T-helper 2 cell treated with Interferon-gamma antibody and Interleukin-4, amounts not matched to agents 5 μg/mL and 100 μg/mL, for 36 hours (primary cell): ENCODE measurements at regions not wholly inside any gene's neighbourhood (a gene's known extent, or its start where the extent isn't known, plus 50 kb on each side); places are given as distances from the start of the nearest gene placed in this dataset.

Experiments used
- DNase-seq: peaks from one replicate; pipeline ENCODE4 v3.0.0; 2021; ENCODE audit warnings: low spot score
- H3K27ac Mint-ChIP-seq: one replicate; pipeline ENCODE4 v1.8.0; 2021; ENCODE audit warnings: mild to moderate bottlenecking, mixed read lengths
- H3K27me3 Mint-ChIP-seq: one replicate; pipeline ENCODE4 v1.8.0; 2021; ENCODE audit warnings: low read depth, mixed read lengths
- H3K36me3 Mint-ChIP-seq: one replicate; pipeline ENCODE4 v1.8.0; 2021; ENCODE audit warnings: low read depth, mixed read lengths
- H3K4me1 Mint-ChIP-seq: one replicate; pipeline ENCODE4 v1.8.0; 2021; ENCODE audit warnings: low read depth, mixed read lengths
- H3K4me3 Mint-ChIP-seq: one replicate; pipeline ENCODE4 v1.8.0; 2022; ENCODE audit warnings: mild to moderate bottlenecking, moderate library complexity, mixed read lengths
- H3K9me3 Mint-ChIP-seq: one replicate; pipeline ENCODE4 v1.8.0; 2021; ENCODE audit warnings: mixed read lengths

DNA sequence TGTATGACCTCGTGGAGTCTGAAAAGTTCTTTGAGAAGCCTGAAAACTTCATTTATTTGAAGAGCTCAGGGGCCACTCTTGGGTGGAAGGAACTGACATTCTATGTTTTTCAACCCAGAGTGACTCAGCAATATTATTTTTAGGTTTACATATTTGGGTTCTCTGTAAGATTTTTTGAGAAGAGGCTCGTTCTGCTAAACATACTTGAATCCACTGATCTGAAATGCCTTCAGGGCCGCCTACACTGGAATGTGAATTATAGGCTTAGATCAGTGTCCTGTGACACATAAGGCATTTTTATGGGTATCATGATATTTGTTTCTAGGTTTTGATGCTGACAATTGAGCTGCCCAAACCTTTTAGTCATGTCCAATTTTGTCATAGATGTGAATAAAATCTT, 86.2 kb downstream of the PSAT1 start:
- Mint-ChIP-seq H3K4me3 (no peak overlapping the region), H3K27ac (no peak overlapping the region), H3K4me1 (peaks cover 2% of the 10 kb centered on the region), H3K36me3 (no peaks in the 10 kb centered on the region), H3K27me3 (peaks cover 9% of the 10 kb centered on the region), H3K9me3 (no peaks in the 10 kb centered on the region)
- no peak for DNase-seq

DNA sequence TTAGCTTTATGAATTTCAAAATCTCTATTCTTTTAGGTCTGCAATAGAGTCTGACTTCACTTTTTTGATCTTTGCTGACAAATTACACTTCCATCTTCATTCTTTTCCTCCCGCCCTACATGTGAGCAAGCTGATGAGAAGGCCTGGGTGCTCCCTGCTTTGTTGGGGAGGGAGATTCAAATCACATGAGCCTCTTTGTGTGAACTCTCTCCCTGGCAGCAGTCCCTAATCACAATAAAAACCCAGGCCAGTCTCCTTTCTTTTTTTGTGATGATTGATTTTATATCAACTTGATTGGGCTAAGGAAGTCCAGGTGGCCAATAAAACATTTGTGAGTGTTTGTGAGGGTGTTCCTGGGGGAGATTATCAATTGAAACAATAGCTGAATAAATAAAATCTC, 89.4 kb downstream of the PSAT1 start:
- Mint-ChIP-seq H3K4me1 (peaks cover 2% of the 10 kb centered on the region), H3K27ac (no peak overlapping the region), H3K36me3 (no peaks in the 10 kb centered on the region), H3K4me3 (no peak overlapping the region), H3K27me3 (peaks cover under 1% of the 10 kb centered on the region), H3K9me3 (no peaks in the 10 kb centered on the region)
- no peak for DNase-seq

DNA sequence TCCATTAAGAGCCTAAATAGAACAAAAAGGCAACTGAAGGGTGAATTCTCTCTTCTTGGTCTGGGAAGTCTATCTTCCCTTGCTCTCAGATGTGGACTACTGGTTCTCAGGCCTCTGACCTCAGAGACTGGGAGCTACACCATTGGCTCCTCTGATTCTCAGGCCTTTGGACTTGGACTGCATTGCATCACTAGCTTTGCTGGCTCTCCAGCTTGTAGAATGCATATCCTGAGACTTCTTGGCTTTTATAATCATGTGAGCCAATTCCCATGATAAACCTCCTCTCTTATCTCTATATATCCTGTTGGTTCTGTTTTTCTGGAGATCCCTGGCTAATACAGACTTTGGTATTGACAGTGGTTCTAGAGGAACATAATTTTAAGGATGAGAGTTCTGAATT, 89.8 kb downstream of the PSAT1 start:
- peaks cover 2% of the 10 kb centered on the region for H3K4me1 Mint-ChIP-seq
- no peaks in the 10 kb centered on the region for H3K9me3 Mint-ChIP-seq
- H3K27me3 Mint-ChIP-seq = no peaks in the 10 kb centered on the region
- H3K36me3 Mint-ChIP-seq = no peaks in the 10 kb centered on the region
- H3K27ac Mint-ChIP-seq = no peak overlapping the region
- no peak overlapping the region for H3K4me3 Mint-ChIP-seq
- no peak for DNase-seq

DNA sequence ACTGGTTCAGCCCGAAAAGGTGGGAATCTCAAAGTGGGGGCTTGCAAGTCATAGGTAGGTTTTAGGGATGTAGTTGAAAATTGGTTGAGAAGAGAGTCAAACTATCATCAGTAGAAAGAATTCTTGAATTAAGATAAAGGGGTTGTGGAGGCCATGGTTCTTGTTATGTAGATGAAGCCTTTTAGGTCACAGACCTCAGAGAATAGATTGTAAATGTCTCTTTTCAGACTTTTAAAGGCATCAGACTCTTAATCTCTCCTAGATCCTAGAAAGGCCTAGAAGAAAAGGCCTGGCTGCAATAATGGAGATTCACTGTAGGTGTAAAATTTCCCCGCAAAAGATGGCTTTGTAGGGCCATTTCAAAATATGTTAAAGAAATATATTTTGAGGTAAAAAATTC, 96.4 kb downstream of the PSAT1 start:
- Mint-ChIP-seq H3K27ac (no peak overlapping the region), H3K4me3 (no peak overlapping the region), H3K9me3 (peaks cover 6% of the 10 kb centered on the region), H3K27me3 (peaks cover 5% of the 10 kb centered on the region), H3K4me1 (no peaks in the 10 kb centered on the region), H3K36me3 (no peaks in the 10 kb centered on the region)
- no peak for DNase-seq

DNA sequence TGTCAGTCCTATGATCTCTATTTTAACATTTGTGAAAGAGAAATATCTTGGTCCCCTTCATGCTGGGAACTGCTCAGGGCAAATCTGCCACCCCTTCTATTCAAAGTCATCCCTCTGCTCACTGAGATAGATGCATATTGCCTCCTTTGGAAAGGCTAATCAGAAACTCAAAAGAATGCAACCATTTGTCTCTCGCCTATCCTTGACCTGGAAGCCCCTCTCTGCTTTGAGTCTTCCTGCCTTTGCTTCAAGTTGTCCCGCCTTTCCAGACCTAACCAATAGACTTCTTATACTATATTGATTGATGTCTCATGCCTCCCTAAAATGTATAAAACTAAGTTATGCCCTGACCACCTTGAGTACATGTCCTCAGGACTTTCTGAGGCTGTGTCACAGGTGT, 97.0 kb downstream of the PSAT1 start:
- peaks cover 5% of the 10 kb centered on the region for H3K27me3 Mint-ChIP-seq
- no peak overlapping the region for H3K4me3 Mint-ChIP-seq
- H3K9me3 Mint-ChIP-seq = peaks cover 6% of the 10 kb centered on the region
- H3K36me3 Mint-ChIP-seq = no peaks in the 10 kb centered on the region
- DNase-seq = no peak
- H3K4me1 Mint-ChIP-seq = no peaks in the 10 kb centered on the region
- no peak overlapping the region for H3K27ac Mint-ChIP-seq

DNA sequence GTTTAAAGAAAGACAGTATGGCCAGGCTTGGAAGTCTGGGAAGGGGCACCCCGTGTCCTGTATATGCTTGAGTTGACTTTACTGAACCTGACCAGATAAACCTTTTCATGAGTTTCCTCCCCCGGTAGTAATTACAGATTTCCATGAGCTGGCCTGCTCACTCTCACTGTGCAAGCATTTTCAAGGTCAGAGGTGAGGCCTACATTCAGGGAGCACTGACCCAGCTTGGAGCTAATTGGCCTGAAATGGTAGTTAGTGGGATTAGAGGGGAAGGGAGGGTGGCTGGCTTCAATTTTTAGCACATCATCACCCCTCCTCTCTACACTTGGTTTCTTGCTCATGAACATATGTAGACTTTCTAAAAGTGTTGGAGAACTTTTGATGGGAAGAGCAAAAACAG, 99.2 kb downstream of the PSAT1 start:
- Mint-ChIP-seq H3K36me3 (no peaks in the 10 kb centered on the region), H3K4me1 (no peaks in the 10 kb centered on the region), H3K4me3 (no peak overlapping the region), H3K9me3 (peaks cover 6% of the 10 kb centered on the region), H3K27ac (no peak overlapping the region), H3K27me3 (peaks cover 5% of the 10 kb centered on the region)
- no peak for DNase-seq

DNA sequence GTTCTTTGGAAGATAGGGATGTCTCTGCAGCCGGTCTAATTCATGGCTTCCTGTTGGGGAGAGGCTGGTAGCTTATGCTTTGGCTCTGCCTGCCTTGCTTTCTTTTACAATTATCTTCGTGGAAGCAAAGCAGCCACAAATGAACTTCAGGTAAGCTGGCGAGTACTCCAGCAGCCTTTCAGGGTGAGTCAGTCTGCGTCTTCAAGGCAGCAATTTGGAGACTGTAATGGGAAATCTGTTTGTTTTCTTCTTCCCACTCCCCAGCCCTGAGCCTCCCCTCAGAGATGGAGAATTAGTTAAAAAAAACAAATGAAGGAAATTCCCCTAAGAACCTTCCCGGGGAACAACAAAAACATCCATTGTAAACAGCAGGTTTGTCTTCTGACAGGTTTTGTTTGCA, 100.1 kb downstream of the PSAT1 start:
- H3K36me3 Mint-ChIP-seq = no peaks in the 10 kb centered on the region
- no peak for DNase-seq
- H3K9me3 Mint-ChIP-seq = peaks cover 6% of the 10 kb centered on the region
- no peaks in the 10 kb centered on the region for H3K4me1 Mint-ChIP-seq
- H3K27ac Mint-ChIP-seq = no peak overlapping the region
- H3K4me3 Mint-ChIP-seq = no peak overlapping the region
- H3K27me3 Mint-ChIP-seq = peaks cover 5% of the 10 kb centered on the region

DNA sequence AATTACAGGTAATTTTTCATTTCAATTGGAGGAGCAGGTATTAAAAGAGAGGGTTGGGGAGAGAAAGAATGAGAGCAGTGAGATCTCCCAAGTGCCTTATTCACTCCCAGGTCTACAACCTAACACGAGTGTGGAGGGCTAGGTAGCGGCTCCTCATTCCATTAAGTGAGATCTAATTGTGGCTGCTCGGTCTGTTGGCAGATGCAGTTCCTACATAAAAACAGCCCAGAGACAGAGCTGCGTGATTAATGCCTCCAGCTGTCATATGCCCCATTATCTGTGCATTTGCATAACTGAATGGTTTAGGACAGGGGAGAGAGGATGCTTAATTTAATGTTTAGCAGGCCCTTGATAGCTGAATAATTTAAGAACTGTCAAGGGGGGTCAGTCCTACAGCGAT, 100.5 kb downstream of the PSAT1 start:
- Mint-ChIP-seq H3K4me1 (no peaks in the 10 kb centered on the region), H3K27ac (no peak overlapping the region), H3K27me3 (peaks cover 5% of the 10 kb centered on the region), H3K9me3 (peaks cover 6% of the 10 kb centered on the region), H3K4me3 (no peak overlapping the region), H3K36me3 (no peaks in the 10 kb centered on the region)
- DNase-seq = no peak

DNA sequence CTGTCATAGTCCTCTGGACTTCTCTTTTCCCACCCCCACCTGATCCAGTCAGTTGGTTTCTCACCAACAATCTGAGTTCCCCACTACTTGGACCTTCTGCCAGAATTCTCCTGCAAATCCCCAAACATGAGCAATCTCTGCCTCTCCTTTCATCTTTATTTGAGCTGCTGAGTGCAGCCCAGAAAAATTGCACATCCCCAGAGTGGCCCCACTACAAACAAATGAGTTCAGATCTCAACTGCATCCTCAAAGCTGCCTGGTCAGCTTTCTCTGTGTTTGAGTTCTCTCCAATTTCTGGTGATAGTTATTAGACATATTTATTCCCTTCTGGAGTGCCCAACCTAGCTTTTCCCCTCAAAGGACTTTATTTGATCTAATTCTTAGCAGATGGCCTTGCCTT, 102.2 kb downstream of the PSAT1 start:
- no peak overlapping the region for H3K27ac Mint-ChIP-seq
- H3K36me3 Mint-ChIP-seq = no peaks in the 10 kb centered on the region
- peaks cover 6% of the 10 kb centered on the region for H3K9me3 Mint-ChIP-seq
- DNase-seq = no peak
- H3K4me3 Mint-ChIP-seq = no peak overlapping the region
- peaks cover 5% of the 10 kb centered on the region for H3K27me3 Mint-ChIP-seq
- no peaks in the 10 kb centered on the region for H3K4me1 Mint-ChIP-seq

DNA sequence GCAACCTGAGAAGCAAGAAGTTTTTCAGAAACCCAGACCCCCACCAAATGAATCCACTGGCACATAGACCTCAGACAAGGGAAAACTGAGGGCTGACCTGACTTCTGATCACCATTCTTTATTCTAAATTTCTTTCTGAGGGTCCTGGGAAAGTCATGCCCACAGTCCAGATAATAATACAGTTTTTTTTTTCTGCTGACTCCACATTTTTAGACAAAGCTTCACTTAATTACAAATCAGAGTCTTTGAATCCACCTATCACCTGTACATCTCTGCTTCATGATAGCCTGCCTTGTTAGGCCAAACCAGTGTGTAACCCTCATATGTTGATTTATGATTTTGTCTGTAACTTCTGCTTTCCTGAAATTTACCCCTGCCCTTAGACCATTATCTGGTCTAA, 103.6 kb downstream of the PSAT1 start:
- DNase-seq = no peak
- Mint-ChIP-seq H3K27me3 (peaks cover 5% of the 10 kb centered on the region), H3K4me3 (no peak overlapping the region), H3K4me1 (no peaks in the 10 kb centered on the region), H3K27ac (no peak overlapping the region), H3K36me3 (no peaks in the 10 kb centered on the region), H3K9me3 (no peaks in the 10 kb centered on the region)

DNA sequence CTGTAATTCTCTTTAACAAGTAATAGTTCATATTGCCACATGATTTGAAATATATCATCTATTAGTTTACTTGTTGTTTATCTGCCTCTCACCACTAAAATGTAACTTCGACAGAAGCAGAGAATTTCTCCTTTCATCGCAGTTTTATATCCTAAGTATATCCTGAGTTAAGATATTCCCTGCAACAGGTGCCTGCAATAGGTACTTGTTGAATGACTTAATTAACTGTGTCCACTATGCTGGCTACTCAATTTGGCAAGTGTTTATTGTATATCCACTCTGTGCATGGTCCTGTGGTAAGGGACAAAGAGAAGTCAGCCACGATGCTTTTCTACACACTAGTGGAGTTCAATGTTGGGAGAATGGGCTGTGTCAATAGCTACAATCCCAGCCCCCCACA, 108.5 kb downstream of the PSAT1 start:
- H3K27ac Mint-ChIP-seq = no peak overlapping the region
- H3K27me3 Mint-ChIP-seq = no peaks in the 10 kb centered on the region
- DNase-seq = no peak
- H3K36me3 Mint-ChIP-seq = no peaks in the 10 kb centered on the region
- no peak overlapping the region for H3K4me3 Mint-ChIP-seq
- no peaks in the 10 kb centered on the region for H3K9me3 Mint-ChIP-seq
- H3K4me1 Mint-ChIP-seq = no peaks in the 10 kb centered on the region

DNA sequence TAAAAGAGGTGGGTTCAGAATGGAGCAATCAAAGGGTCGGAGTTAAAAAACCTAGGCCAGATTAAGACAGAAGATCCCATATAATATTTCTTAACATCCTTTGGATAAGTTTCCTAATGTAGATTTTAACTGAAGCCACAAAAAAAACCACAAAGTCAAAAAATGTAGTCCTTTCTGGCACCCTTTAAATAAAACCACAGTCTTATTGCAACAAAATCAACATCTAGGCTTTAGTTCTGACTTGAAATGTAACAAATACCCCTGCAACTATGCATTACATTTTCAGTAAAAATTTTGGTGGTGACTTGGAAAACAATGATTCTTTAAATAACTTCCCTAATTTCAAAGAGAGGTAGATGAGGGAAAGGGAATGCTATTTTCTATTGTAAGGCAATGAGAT, 109.2 kb downstream of the PSAT1 start:
- no peaks in the 10 kb centered on the region for H3K4me1 Mint-ChIP-seq
- H3K9me3 Mint-ChIP-seq = no peaks in the 10 kb centered on the region
- no peak for DNase-seq
- no peaks in the 10 kb centered on the region for H3K36me3 Mint-ChIP-seq
- H3K4me3 Mint-ChIP-seq = no peak overlapping the region
- no peaks in the 10 kb centered on the region for H3K27me3 Mint-ChIP-seq
- no peak overlapping the region for H3K27ac Mint-ChIP-seq

DNA sequence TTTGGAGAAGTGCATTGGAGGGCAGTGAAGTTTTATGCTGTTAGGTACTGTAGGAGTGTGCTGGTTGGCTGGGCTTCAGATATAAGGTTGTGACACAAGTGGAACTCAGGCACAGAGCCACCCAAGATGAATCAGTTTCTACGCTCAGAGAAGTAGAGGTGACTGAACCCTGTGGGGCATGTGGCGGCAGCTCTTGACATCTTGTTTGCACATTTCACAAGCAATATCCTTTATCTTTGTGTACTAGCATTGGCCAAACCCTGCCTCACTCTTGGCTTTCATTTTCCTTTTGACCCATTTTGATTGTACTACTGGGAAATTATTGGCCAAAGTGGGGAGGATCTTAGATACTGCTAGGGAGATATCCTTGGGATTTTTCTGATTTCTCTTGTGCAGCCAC, 110.0 kb downstream of the PSAT1 start:
- H3K27me3 Mint-ChIP-seq = no peaks in the 10 kb centered on the region
- H3K27ac Mint-ChIP-seq = no peak overlapping the region
- no peak for DNase-seq
- H3K4me1 Mint-ChIP-seq = no peaks in the 10 kb centered on the region
- no peaks in the 10 kb centered on the region for H3K9me3 Mint-ChIP-seq
- H3K4me3 Mint-ChIP-seq = no peak overlapping the region
- H3K36me3 Mint-ChIP-seq = no peaks in the 10 kb centered on the region

DNA sequence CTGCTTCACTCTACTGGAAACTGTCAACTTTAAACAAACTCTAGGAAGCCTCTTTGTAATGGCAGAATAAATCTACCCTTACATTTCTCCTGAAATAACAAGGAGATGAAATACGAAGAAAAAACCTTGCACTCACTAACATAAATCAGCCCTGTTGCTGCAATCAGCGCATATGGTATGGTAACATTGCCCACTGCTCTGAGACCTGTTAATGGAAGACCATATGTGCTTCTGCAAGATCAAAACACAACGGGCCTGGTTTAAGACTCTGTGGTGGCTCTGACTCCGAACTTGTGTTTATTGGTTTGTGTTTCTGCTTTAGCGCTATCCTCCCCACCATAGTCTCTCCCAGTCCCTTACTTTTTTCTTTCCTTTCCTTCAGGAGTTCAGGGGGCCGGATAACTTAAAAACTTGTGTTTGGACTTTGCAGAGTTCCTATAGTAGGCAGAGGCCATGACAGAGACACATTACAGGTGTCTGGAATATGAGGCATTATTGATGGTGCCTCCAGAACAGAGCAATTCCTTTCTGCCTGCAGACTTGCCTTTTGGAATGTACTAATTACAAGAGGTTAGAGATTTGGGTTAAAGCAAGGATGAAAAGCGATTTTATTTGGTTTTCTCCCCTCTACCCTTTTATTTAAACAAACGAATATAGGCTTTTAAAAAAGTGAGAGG, 110.8 kb downstream of the PSAT1 start:
- no peak for DNase-seq
- H3K36me3 Mint-ChIP-seq = no peaks in the 10 kb centered on the region
- H3K27ac Mint-ChIP-seq = no peak overlapping the region
- H3K4me1 Mint-ChIP-seq = no peaks in the 10 kb centered on the region
- H3K9me3 Mint-ChIP-seq = no peaks in the 10 kb centered on the region
- H3K4me3 Mint-ChIP-seq = no peak overlapping the region
- no peaks in the 10 kb centered on the region for H3K27me3 Mint-ChIP-seq

DNA sequence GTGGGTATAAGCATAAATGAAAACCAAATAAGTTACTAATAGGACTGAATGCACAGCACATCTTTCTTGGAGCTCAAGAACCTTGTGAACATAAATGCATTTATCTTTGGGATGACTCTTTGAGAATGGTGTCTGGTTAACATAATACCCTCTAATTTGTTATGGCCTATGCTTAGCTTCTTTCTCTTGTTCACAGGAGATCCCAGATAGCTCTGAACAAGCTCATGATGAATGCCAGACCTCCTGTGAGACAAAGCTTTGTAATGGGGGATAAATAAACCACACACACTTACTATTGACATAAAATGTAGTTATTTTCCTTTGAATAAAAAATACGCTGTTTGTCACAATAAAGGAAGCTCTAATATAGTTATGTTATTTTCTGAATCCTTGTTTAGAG, 111.5 kb downstream of the PSAT1 start:
- Mint-ChIP-seq H3K4me3 (no peak overlapping the region), H3K36me3 (no peaks in the 10 kb centered on the region), H3K4me1 (no peaks in the 10 kb centered on the region), H3K27me3 (no peaks in the 10 kb centered on the region), H3K9me3 (no peaks in the 10 kb centered on the region), H3K27ac (no peak overlapping the region)
- DNase-seq = no peak
